Endothelial cell of umbilical vein (primary cell): ENCODE measurements at regions not wholly inside any gene's neighbourhood (a gene's known extent, or its start where the extent isn't known, plus 50 kb on each side); places are given as distances from the start of the nearest gene placed in this dataset.
A peak's percentile ranks its signal among the peaks of the same experiment; 100 is the strongest.

Experiments
- BruUV-seq: library from RNA; stranded (reverse); fragments of 400-500 nt; replicated peaks from 2 replicates; lab custom pipeline; 2021; lab: Mats Ljungman, UMichigan
- CTCF ChIA-PET: fragments of 300-600, 350-600 bp; sonication (Branson Sonifier 250); formaldehyde crosslinking; loops from one replicate; lab custom pipeline; 2021; ENCODE audit warnings: antibody characterized with exemption, inconsistent platforms; lab: Charles Lee
- POLR2A ChIA-PET: fragments of 300-600, 350-600 bp; sonication (Branson Sonifier 250); formaldehyde crosslinking; loops from one replicate; lab custom pipeline; 2021; ENCODE audit warnings: antibody characterized with exemption, inconsistent platforms; lab: Charles Lee
- DNase-seq: peaks from one replicate; pipeline ENCODE4 v3.0.0-alpha.2; 2011; ENCODE audit warnings: low read depth, low spot score
- FAIRE-seq: peaks from 2 replicates; lab custom pipeline; 2011; peaks lifted over from hg19 to GRCh38; lab: Jason Lieb, UNC
- H2AFZ ChIP-seq: 2 replicates; pipeline ENCODE4 v1.6.0; 2012; ENCODE audit warnings: low read depth, low read length, control low read depth, inconsistent platforms
- H3K27ac ChIP-seq: 2 replicates; pipeline ENCODE4 v1.5.1; 2011; ENCODE audit warnings: low read depth, mild to moderate bottlenecking, control low read depth, low read length, moderate library complexity; ENCODE audit not compliant: insufficient read depth
- H3K27me3 ChIP-seq, 2 experiments: 2 replicates each; pipeline versions ENCODE4 v1.6.0 to v1.6.1; 2011; ENCODE audit warnings: low read length in 2 of 2, mixed read lengths in 1 of 2; ENCODE audit not compliant: control insufficient read depth in 2 of 2, insufficient read depth in 2 of 2
- H3K36me3 ChIP-seq, 2 experiments: 2 replicates in 1 of 2; 3 replicates in 1 of 2; pipeline ENCODE4 v1.5.1; 2011; ENCODE audit warnings: low read length in 2 of 2, mild to moderate bottlenecking in 1 of 2, moderate library complexity in 1 of 2; ENCODE audit not compliant: control insufficient read depth in 2 of 2, insufficient read depth in 2 of 2; ENCODE audit errors: extremely low read depth in 1 of 2
- H3K4me1 ChIP-seq: 3 replicates; pipeline ENCODE4 v1.5.1; 2011; ENCODE audit warnings: mild to moderate bottlenecking, low read length; ENCODE audit not compliant: control insufficient read depth, insufficient read depth; ENCODE audit errors: extremely low read depth
- H3K4me2 ChIP-seq: 2 replicates; pipeline ENCODE4 v1.6.1; 2011; ENCODE audit warnings: low read length, control low read depth, mixed read lengths; ENCODE audit not compliant: insufficient read depth
- H3K4me3 ChIP-seq, 3 experiments: fragments of 200-600 bp in 1 of 3; sonication (generic), shearing (Covaris generic) in 1 of 3; replicated peaks in 1 of 3; 2 replicates each; pipeline ENCODE4 v1.5.1; 2011 to 2016; ENCODE audit warnings: control low read depth in 3 of 3, low read length in 3 of 3, mild to moderate bottlenecking in 2 of 3, inconsistent platforms in 1 of 3, low read depth in 1 of 3, moderate library complexity in 1 of 3; ENCODE audit not compliant: insufficient read depth in 1 of 3
- H3K79me2 ChIP-seq: 2 replicates; pipeline ENCODE4 v1.6.0; 2012; ENCODE audit warnings: low read length, inconsistent platforms; ENCODE audit not compliant: control insufficient read depth, insufficient read depth
- H3K9ac ChIP-seq: replicated peaks from 2 replicates; pipeline ENCODE3; 2011; ENCODE audit warnings: low read length, control low read depth; ENCODE audit not compliant: insufficient read depth; ENCODE audit errors: extremely low read depth
- H3K9me1 ChIP-seq: replicated peaks from 3 replicates; pipeline ENCODE4 v1.6.0; 2011; ENCODE audit warnings: mild to moderate bottlenecking, low read length; ENCODE audit not compliant: control insufficient read depth, insufficient read depth; ENCODE audit errors: extremely low read depth
- H3K9me3 ChIP-seq: replicated peaks from 2 replicates; pipeline ENCODE4 v1.5.1; 2012; ENCODE audit warnings: low read length, inconsistent platforms; ENCODE audit not compliant: control insufficient read depth, insufficient read depth
- H4K20me1 ChIP-seq: replicated peaks from 2 replicates; pipeline ENCODE3; 2011; ENCODE audit warnings: mild to moderate bottlenecking, low read length; ENCODE audit not compliant: control insufficient read depth, insufficient read depth; ENCODE audit errors: extremely low read depth
- CTCF ChIP-seq, 2 donors: IDR thresholded peaks; 1 replicate in 1 of 2; 2 replicates in 1 of 2; pipeline ENCODE4 v1.5.1; 2011; ENCODE audit warnings: low read length in 2 of 2, mild to moderate bottlenecking in 2 of 2, moderate library complexity in 2 of 2, control low read depth in 1 of 2, inconsistent platforms in 1 of 2, low read depth in 1 of 2; ENCODE audit not compliant: insufficient read depth in 1 of 2; ENCODE audit errors: extremely low read depth in 1 of 2
- EZH2 ChIP-seq: IDR thresholded peaks from 2 replicates; pipeline ENCODE4 v1.6.1; 2012; ENCODE audit warnings: borderline replicate concordance, low read depth, mild to moderate bottlenecking, moderate library complexity, low read length, inconsistent platforms; ENCODE audit not compliant: severe bottlenecking
- FOS ChIP-seq: IDR thresholded peaks from 2 replicates; pipeline ENCODE4 v1.6.1; 2011; ENCODE audit warnings: mild to moderate bottlenecking, low read length, moderate library complexity, borderline replicate concordance; ENCODE audit not compliant: insufficient read depth
- JUN ChIP-seq: IDR thresholded peaks from 2 replicates; pipeline ENCODE4 v1.6.1; 2011; ENCODE audit warnings: borderline replicate concordance, low read depth; ENCODE audit not compliant: insufficient read length, insufficient read depth
- MYC ChIP-seq: IDR thresholded peaks from one replicate; pipeline ENCODE4 v1.6.1; 2011; ENCODE audit warnings: mild to moderate bottlenecking, low read depth, low read length
- POLR2A ChIP-seq: IDR thresholded peaks from 2 replicates; pipeline ENCODE4 v1.6.1; 2012; ENCODE audit warnings: low read depth, mild to moderate bottlenecking, control low read depth, low read length
- POLR2AphosphoS5 ChIP-seq: IDR thresholded peaks from 2 replicates; pipeline ENCODE4 v1.6.1; 2012; ENCODE audit warnings: low read depth, mild to moderate bottlenecking, control low read depth, low read length, moderate library complexity; ENCODE audit not compliant: insufficient read depth
- dilution Hi-C: fragments of 300-500 bp; cut with MboI; formaldehyde crosslinking; loops from one replicate; pipeline ENCODE4 v1.15.0; 2019; ENCODE audit warnings: low sequenced_read_pairs; ENCODE audit not compliant: extremely low pct_ligation_motif_present
- intact Hi-C: fragments of 100-400 bp; cut with micrococcal nuclease; formaldehyde crosslinking; loops from one replicate; pipeline ENCODE4 v1.10.0; 2022
- TF ChIP-seq, protein P1 (sequence below): IDR thresholded peaks from 2 replicates; pipeline ENCODE4 v1.6.1; 2011; ENCODE audit not compliant: insufficient read depth, insufficient read length

DNA sequence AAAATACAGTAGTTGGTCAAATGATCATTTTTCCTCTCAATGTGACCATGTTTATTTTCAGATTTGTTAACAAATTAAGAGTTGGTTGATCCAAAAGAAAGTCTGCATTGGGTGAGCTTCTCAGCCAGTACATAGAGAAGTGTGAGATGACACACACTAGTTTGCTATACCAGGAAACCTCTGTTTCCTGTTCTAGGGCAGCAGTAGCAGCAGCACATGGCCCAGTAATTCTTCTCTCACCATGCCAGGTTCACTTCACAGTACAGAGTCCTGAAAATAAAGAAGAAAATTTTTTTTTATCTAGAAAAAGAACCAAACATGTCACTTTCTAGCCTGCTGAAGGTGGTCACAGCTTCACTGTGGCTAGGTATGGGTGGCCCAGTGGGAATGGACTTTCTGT lies 250.2 kb upstream of the OR4E1 start:
- Histone ChIP-seq H3K9me1 (no peaks in the 10 kb centered on the region), H3K27ac (peak overlapping the region; percentile 84), H3K9ac (no peak overlapping the region), H3K4me3 (no peak overlapping the region), H3K79me2 (no peaks in the 10 kb centered on the region), H4K20me1 (no peaks in the 10 kb centered on the region), H3K4me2 (peak overlapping the region; percentile 62), H3K9me3 (no peaks in the 10 kb centered on the region), H3K36me3 (no peaks in the 10 kb centered on the region), H3K27me3 (no peaks in the 10 kb centered on the region), H2AFZ (peak overlapping the region; percentile 50), H3K4me1 (peaks cover 24% of the 10 kb centered on the region)
- FAIRE-seq = peak; percentile 83
- peak; percentile 88 for DNase-seq
- POLR2A ChIA-PET = no interaction called here
- dilution Hi-C loops = no loop called here
- CTCF ChIA-PET = interaction anchor here (0.6 to 1.4 kb wide), 9 partner anchors 10 to 99 kb away, joined by 3 to 7 read pairs (median 4); no protein-coding TSS in a partner anchor
- BruUV-seq = no TSS peak
- intact Hi-C loops = no loop called here
- TF ChIP-seq MYC (peak; percentile 93), CTCF (IDR thresholded peaks at IDR 0.05; ENCODE audit: extremely low read depth in 1 of 2, insufficient read depth in 1 of 2, low read depth in 1 of 2, low read length in 2 of 2) (no peak), EZH2 (no peak), POLR2AphosphoS5 (peak; percentile 53), JUN (peak; percentile 43), POLR2A (no peak), FOS (peak; percentile 65)
- TF ChIP-seq, protein P1, sequence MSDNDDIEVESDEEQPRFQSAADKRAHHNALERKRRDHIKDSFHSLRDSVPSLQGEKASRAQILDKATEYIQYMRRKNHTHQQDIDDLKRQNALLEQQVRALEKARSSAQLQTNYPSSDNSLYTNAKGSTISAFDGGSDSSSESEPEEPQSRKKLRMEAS = peak; percentile 61
